ENCODE measurements at regions not wholly inside any gene's neighbourhood (a gene's known extent, or its start where the extent isn't known, plus 50 kb on each side); places are given as distances from the start of the nearest gene placed in this dataset.

- BruUV-seq (replicated peaks): no TSS peak
- ChIA-PET CTCF (interaction anchor here (0.8 to 0.9 kb wide), 2 partner anchors 11 to 867 kb away, joined by 3 to 4 read pairs; no protein-coding TSS in a partner anchor), POLR2A (no interaction called here)
- H3K27ac Mint-ChIP-seq (ENCODE audit: low read depth, unreplicated experiment): no peak overlapping the region
- H3K4me1 Mint-ChIP-seq (ENCODE audit: insufficient read depth, unreplicated experiment): no peaks in the 10 kb centered on the region
- peaks cover 74% of the 10 kb centered on the region for H3K27me3 Mint-ChIP-seq (ENCODE audit: insufficient read depth, unreplicated experiment)
- intact Hi-C loops (cut with micrococcal nuclease): no loop called here
- H3K4me3 Mint-ChIP-seq (ENCODE audit: unreplicated experiment): no peak overlapping the region
- TF ChIP-seq CTCF (IDR thresholded peaks at IDR 0.05; ENCODE audit: unreplicated experiment): no peak
- H3K9me3 Mint-ChIP-seq (ENCODE audit: unreplicated experiment): peaks cover 8% of the 10 kb centered on the region
- DNase-seq (ENCODE audit: unreplicated experiment): no peak
- H3K36me3 Mint-ChIP-seq (ENCODE audit: insufficient read depth, unreplicated experiment): no peaks in the 10 kb centered on the region
Observed at GRCh38 chr22:26933105-26933590, 275.8 kb downstream of the MIAT start.

GRCh38 chr22:26937213-26937612, 279.8 kb downstream of the MIAT start:
- Mint-ChIP-seq H3K27me3 (ENCODE audit: insufficient read depth, unreplicated experiment) (peaks cover 33% of the 10 kb centered on the region), H3K36me3 (ENCODE audit: insufficient read depth, unreplicated experiment) (no peaks in the 10 kb centered on the region), H3K27ac (ENCODE audit: low read depth, unreplicated experiment) (no peak overlapping the region), H3K4me1 (ENCODE audit: insufficient read depth, unreplicated experiment) (no peaks in the 10 kb centered on the region), H3K4me3 (ENCODE audit: unreplicated experiment) (no peak overlapping the region), H3K9me3 (ENCODE audit: unreplicated experiment) (peaks cover 8% of the 10 kb centered on the region)
- POLR2A ChIA-PET: no interaction called here
- DNase-seq (ENCODE audit: unreplicated experiment): no peak
- no TSS peak for BruUV-seq (replicated peaks)
- intact Hi-C loops (cut with micrococcal nuclease): no loop called here
- CTCF ChIA-PET: no interaction called here
- TF ChIP-seq CTCF (IDR thresholded peaks at IDR 0.05; ENCODE audit: unreplicated experiment): no peak

- Mint-ChIP-seq H3K27me3 (ENCODE audit: insufficient read depth, unreplicated experiment) (peaks cover 24% of the 10 kb centered on the region), H3K4me1 (ENCODE audit: insufficient read depth, unreplicated experiment) (no peaks in the 10 kb centered on the region), H3K9me3 (ENCODE audit: unreplicated experiment) (peaks cover 8% of the 10 kb centered on the region), H3K27ac (ENCODE audit: low read depth, unreplicated experiment) (no peak overlapping the region), H3K4me3 (ENCODE audit: unreplicated experiment) (no peak overlapping the region), H3K36me3 (ENCODE audit: insufficient read depth, unreplicated experiment) (no peaks in the 10 kb centered on the region)
- POLR2A ChIA-PET: no interaction called here
- intact Hi-C loops (cut with micrococcal nuclease): no loop called here
- BruUV-seq (replicated peaks): no TSS peak
- no peak for TF ChIP-seq CTCF (IDR thresholded peaks at IDR 0.05; ENCODE audit: unreplicated experiment)
- CTCF ChIA-PET: interaction anchor here (0.6 kb wide), 1 partner anchor 167 kb away, joined by 3 read pairs; no protein-coding TSS in a partner anchor
- no peak for DNase-seq (ENCODE audit: unreplicated experiment)
Observed at GRCh38 chr22:26939466-26939865, 282.1 kb downstream of the MIAT start.

- no peak for DNase-seq (ENCODE audit: unreplicated experiment)
- Mint-ChIP-seq H3K9me3 (ENCODE audit: unreplicated experiment) (peaks cover 8% of the 10 kb centered on the region), H3K4me3 (ENCODE audit: unreplicated experiment) (no peak overlapping the region), H3K27ac (ENCODE audit: low read depth, unreplicated experiment) (no peak overlapping the region), H3K36me3 (ENCODE audit: insufficient read depth, unreplicated experiment) (no peaks in the 10 kb centered on the region), H3K27me3 (ENCODE audit: insufficient read depth, unreplicated experiment) (peaks cover 27% of the 10 kb centered on the region), H3K4me1 (ENCODE audit: insufficient read depth, unreplicated experiment) (no peaks in the 10 kb centered on the region)
- ChIA-PET POLR2A (interaction anchor here (0.6 kb wide), 1 partner anchor 11 kb away, joined by 3 read pairs; no protein-coding TSS in a partner anchor), CTCF (interaction anchor here (1.1 kb wide), 2 partner anchors 51 to 464 kb away, joined by 3 read pairs; no protein-coding TSS in a partner anchor)
- TF ChIP-seq CTCF (IDR thresholded peaks at IDR 0.05; ENCODE audit: unreplicated experiment): no peak
- intact Hi-C loops (cut with micrococcal nuclease): no loop called here
- BruUV-seq (replicated peaks): no TSS peak
Observed at GRCh38 chr22:26941896-26942636, 284.7 kb downstream of the MIAT start.
